CD4-positive, alpha-beta T cell (primary cell): ENCODE measurements at regions not wholly inside any gene's neighbourhood (a gene's known extent, or its start where the extent isn't known, plus 50 kb on each side); places are given as distances from the start of the nearest gene placed in this dataset.
A peak's percentile ranks its signal among the peaks of the same experiment; 100 is the strongest.

Experiments
- ATAC-seq: fragments of 200-7000 bp; cut with Tn5 transposase; one replicate; pipeline ENCODE4 v1.10.0; 2022; ENCODE audit warnings: mild to moderate bottlenecking; ENCODE audit not compliant: poor library complexity
- CTCF ChIA-PET: fragments of 350-600 bp; sonication (Branson Sonifier 250); formaldehyde crosslinking; loops from one replicate; lab custom pipeline; 2021; ENCODE audit warnings: antibody characterized with exemption, inconsistent platforms; lab: Charles Lee
- POLR2A ChIA-PET: fragments of 350-600 bp; sonication (Branson Sonifier 250); formaldehyde crosslinking; loops from one replicate; lab custom pipeline; 2021; ENCODE audit warnings: antibody characterized with exemption, inconsistent platforms; lab: Charles Lee
- DNase-seq, 14 experiments: peaks; one replicate each; pipeline ENCODE4 v3.0.0-alpha.2; 2013 to 2020; ENCODE audit warnings: mixed read lengths in 2 of 14
- H3K27ac ChIP-seq, 2 donors: one replicate each; pipeline versions ENCODE4 v1.5.1 to v1.7.0; 2013; ENCODE audit warnings: low read length in 2 of 2, low read depth in 1 of 2, mild to moderate bottlenecking in 1 of 2
- H3K27me3 ChIP-seq, 2 experiments: 1 replicate in 1 of 2; 2 replicates in 1 of 2; pipeline versions ENCODE4 v1.6.1 to v1.7.0; 2013; ENCODE audit warnings: low read length in 2 of 2, control low read depth in 1 of 2, mild to moderate bottlenecking in 1 of 2, moderate library complexity in 1 of 2; ENCODE audit not compliant: insufficient read depth in 2 of 2, control insufficient read depth in 1 of 2
- H3K36me3 ChIP-seq: one replicate; pipeline ENCODE4 v1.6.1; 2013; ENCODE audit warnings: low read length, control low read depth; ENCODE audit not compliant: insufficient read depth
- H3K4me1 ChIP-seq: one replicate; pipeline ENCODE4 v1.6.1; 2013; ENCODE audit warnings: low read length, control low read depth; ENCODE audit not compliant: insufficient read depth
- H3K4me3 ChIP-seq: one replicate; pipeline ENCODE4 v1.5.1; 2013; ENCODE audit warnings: mild to moderate bottlenecking, low read length, moderate library complexity
- H3K9me3 ChIP-seq, 2 experiments: 1 replicate in 1 of 2; 2 replicates in 1 of 2; pipeline versions ENCODE4 v1.6.1 to v1.7.0; 2013; ENCODE audit warnings: low read length in 2 of 2, mild to moderate bottlenecking in 2 of 2, control low read depth in 1 of 2, moderate library complexity in 1 of 2; ENCODE audit not compliant: control insufficient read depth in 1 of 2, insufficient read depth in 1 of 2
- H3K27ac Mint-ChIP-seq: one replicate; pipeline ENCODE4 v1.8.0; 2020; ENCODE audit warnings: mixed read lengths
- H3K27me3 Mint-ChIP-seq: one replicate; pipeline ENCODE4 v1.8.0; 2021; ENCODE audit warnings: mixed read lengths
- H3K36me3 Mint-ChIP-seq: one replicate; pipeline ENCODE4 v1.8.0; 2021; ENCODE audit warnings: low read depth, mixed read lengths
- H3K4me1 Mint-ChIP-seq: one replicate; pipeline ENCODE4 v1.8.0; 2021; ENCODE audit warnings: low read depth, mixed read lengths
- H3K4me3 Mint-ChIP-seq: one replicate; pipeline ENCODE4 v1.8.0; 2020; ENCODE audit warnings: mild to moderate bottlenecking, mixed read lengths
- H3K9me3 Mint-ChIP-seq: one replicate; pipeline ENCODE4 v1.8.0; 2020; ENCODE audit warnings: mixed read lengths
- CTCF ChIP-seq: fragments of 200-600 bp; IDR thresholded peaks from one replicate; pipeline ENCODE4 v1.8.0; 2022; ENCODE audit warnings: antibody characterized with exemption, mild to moderate bottlenecking
- intact Hi-C, 2 experiments: fragments of 100-400 bp; cut with DNase I in 1 of 2; cut with micrococcal nuclease in 1 of 2; formaldehyde crosslinking; loops; one replicate each; pipeline versions ENCODE4 v1.15.1 to v1.9.0; 2023 to 2025; cut with DNase I, micrococcal nuclease

DNA sequence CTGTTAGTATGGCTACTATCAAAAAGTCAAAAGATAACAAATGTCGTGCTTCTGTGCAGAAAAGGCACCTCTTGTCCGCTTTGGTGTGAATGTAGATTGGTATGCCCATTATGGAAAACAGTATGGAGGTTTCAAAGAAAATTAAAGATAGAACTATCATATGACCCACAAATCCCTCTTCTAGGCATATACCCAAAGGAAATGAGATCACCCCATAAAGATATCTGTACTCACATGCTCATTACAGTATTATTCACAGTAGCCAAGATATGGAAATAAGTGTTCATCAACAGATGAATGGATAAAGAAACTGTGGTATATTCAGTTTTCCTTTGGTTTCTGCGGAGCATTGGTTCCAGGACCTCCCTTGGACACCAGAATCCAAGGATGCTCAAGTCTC, 180.5 kb upstream of the PPP1R3A start:
- Histone ChIP-seq H3K27ac (no peak overlapping the region), H3K36me3 (no peaks in the 10 kb centered on the region), H3K4me1 (no peaks in the 10 kb centered on the region), H3K9me3 (no peaks in the 10 kb centered on the region), H3K4me3 (no peak overlapping the region), H3K27me3 (no peaks in the 10 kb centered on the region)
- ATAC-seq: no peak
- no peak overlapping the region for H3K27ac Mint-ChIP-seq
- peaks cover 19% of the 10 kb centered on the region for H3K27me3 Mint-ChIP-seq
- H3K4me3 Mint-ChIP-seq: no peak overlapping the region
- H3K4me1 Mint-ChIP-seq: no peaks in the 10 kb centered on the region
- H3K9me3 Mint-ChIP-seq: peaks cover 3% of the 10 kb centered on the region
- intact Hi-C loops: no loop called here
- ChIA-PET CTCF (no interaction called here), POLR2A (no interaction called here)
- TF ChIP-seq CTCF: no peak
- DNase-seq: no peak
- no peaks in the 10 kb centered on the region for H3K36me3 Mint-ChIP-seq

DNA sequence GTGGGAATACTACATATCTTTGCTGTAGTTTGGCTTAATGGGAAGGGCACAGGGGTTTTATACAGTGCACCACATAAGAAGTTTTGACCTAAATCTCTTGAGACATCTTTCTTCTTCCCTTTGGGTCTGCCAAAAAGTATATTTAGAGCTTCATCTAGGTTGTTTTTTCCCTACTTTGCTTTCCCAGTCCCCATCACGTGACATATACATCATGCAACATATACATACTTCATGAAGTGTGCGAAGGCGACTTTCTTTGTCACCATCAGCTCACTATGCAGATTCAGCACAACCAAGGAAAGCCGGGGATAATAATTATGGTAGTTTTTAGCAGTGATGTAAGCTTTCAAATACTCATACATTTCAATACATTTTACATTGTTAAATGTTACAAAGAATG, 177.1 kb upstream of the PPP1R3A start:
- POLR2A ChIA-PET: no interaction called here

GRCh38 chr7:114088470-114088940, 169.7 kb upstream of the PPP1R3A start:
- ATAC-seq (no peak), DNase-seq (no peak)
- Mint-ChIP-seq H3K4me3 (peak overlapping the region; percentile 31), H3K9me3 (no peaks in the 10 kb centered on the region), H3K36me3 (no peaks in the 10 kb centered on the region), H3K4me1 (peaks cover 31% of the 10 kb centered on the region), H3K27me3 (peaks cover 51% of the 10 kb centered on the region), H3K27ac (no peak overlapping the region)
- peaks cover 0 to under 1% of the 10 kb centered on the region in 2 experiments for H3K9me3 ChIP-seq
- TF ChIP-seq CTCF: no peak
- no peaks in the 10 kb centered on the region for H3K36me3 ChIP-seq
- no peak overlapping the region for H3K4me3 ChIP-seq
- peaks cover 41 to 62% of the 10 kb centered on the region in 2 experiments for H3K27me3 ChIP-seq
- H3K27ac ChIP-seq: no peak overlapping the region
- H3K4me1 ChIP-seq: peaks cover 40% of the 10 kb centered on the region
- ChIA-PET CTCF (no interaction called here), POLR2A (no interaction called here)
- intact Hi-C loops: no loop called here

More for the DNA sequence above, 177.1 kb upstream of the PPP1R3A start:
- no peaks in the 10 kb centered on the region for H3K4me1 ChIP-seq
- no peak for ATAC-seq
- H3K9me3 ChIP-seq: no peaks in the 10 kb centered on the region
- no peaks in the 10 kb centered on the region for H3K36me3 ChIP-seq
- peaks cover 3% of the 10 kb centered on the region for H3K9me3 Mint-ChIP-seq
- H3K36me3 Mint-ChIP-seq: no peaks in the 10 kb centered on the region
- H3K27me3 Mint-ChIP-seq: peaks cover 29% of the 10 kb centered on the region
- H3K27ac ChIP-seq: no peak overlapping the region
- H3K4me3 ChIP-seq: no peak overlapping the region
- H3K27ac Mint-ChIP-seq: no peak overlapping the region
- CTCF ChIA-PET: no interaction called here
- no peak for TF ChIP-seq CTCF
- intact Hi-C loops: no loop called here
- H3K4me3 Mint-ChIP-seq: no peak overlapping the region
- no peak for DNase-seq
- H3K27me3 ChIP-seq: peaks cover 0 to 3% of the 10 kb centered on the region in 2 experiments
- H3K4me1 Mint-ChIP-seq: no peaks in the 10 kb centered on the region
